Activated CD4-positive, CD25-positive, alpha-beta regulatory T cell (primary cell): ENCODE measurements at regions not wholly inside any gene's neighbourhood (a gene's known extent, or its start where the extent isn't known, plus 50 kb on each side); places are given as distances from the start of the nearest gene placed in this dataset.
"Not testable (repeated sequence)": the region's sequence is repeated elsewhere in the genome, so short reads cannot be mapped to it uniquely, and the experiment has no call there.

Source experiments
- DNase-seq, 4 experiments: peaks; one replicate each; lab custom pipeline; 2025; lab: John Stamatoyannopoulos, UW

- DNase-seq = no peak
Measured at GRCh38 chr7:114806590-114807162, 115.2 kb upstream of the MDFIC start.

- no peak for DNase-seq
Measured at GRCh38 chr7:114812570-114812969, 109.3 kb upstream of the MDFIC start.

DNA sequence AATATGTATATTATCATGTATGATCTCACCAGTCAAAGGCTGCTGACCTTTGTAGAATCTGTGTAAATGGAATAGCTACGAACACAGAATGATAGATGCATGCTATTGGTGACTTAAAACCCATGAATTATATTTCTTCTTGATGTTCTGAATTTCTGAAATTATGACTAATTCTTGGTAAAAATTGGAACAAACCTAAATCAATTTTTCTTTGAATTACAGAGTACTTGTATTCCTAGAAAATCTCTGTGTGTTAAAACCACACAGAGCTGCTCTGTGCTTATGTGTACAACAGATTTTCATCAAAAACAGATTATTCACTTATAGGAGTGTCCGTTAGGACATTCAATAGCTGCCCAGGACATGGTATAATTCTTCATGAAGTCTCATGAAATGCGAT, 108.3 kb upstream of the MDFIC start:
- DNase-seq = no peak

GRCh38 chr7:114817036-114817435, 104.9 kb upstream of the MDFIC start:
- not testable (repeated sequence) for DNase-seq

DNA sequence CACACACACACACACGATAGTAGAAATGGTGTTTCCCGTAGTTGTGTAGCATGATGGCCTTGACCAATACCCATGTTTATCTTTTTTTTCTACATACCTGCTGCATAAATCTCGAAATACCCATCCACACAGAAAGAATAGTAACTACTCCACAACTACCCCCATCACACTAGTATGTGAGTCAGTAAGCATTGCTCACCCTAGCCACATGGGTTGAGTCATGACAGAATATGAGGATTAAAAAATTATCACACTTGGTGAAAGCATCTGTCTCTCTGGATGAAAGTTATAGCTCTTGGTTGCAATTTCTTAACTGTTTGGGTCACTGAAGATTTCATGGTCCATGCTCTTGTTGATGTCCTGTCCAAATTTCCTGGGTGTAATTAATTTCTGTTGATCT, 103.4 kb upstream of the MDFIC start:
- DNase-seq = no peak

DNA sequence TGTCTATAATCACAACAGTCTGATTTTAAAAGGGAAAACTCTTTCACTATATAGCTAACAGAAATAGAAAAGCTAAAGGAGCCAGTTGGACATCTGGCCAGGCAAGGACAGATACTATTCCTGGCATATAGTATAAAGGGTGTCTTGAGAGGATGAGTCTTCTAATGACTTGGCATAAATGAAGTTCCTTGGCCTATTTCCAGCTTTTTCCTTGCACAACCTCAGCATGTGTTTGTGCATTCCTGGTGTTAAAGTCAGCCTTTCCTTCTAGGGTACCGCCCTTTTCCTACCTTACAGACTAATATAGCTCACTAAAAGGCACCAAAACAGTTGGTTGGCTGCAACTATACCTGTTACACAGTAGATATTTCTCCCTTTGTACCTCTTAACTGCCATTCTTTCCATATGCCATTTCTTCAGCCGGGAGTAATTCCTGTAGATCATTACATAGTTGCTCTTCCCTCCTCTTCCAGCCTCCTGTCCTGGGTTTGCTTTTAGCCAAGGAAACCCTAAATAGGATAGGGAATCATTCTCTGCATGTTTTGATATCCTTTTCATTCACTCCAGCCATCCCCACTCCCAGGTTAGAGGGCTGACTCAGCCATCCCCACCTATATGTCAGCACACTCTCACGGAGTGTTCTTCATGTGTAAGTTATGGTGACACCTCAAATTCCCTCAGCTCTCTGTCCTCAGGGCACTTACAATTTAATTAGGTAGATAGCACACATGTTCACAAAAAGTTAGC, 102.1 kb upstream of the MDFIC start:
- DNase-seq = no peak

GRCh38 chr7:114821030-114821900, 100.6 kb upstream of the MDFIC start:
- no peak for DNase-seq

GRCh38 chr7:114822131-114822530, 99.8 kb upstream of the MDFIC start:
- no peak for DNase-seq

DNA sequence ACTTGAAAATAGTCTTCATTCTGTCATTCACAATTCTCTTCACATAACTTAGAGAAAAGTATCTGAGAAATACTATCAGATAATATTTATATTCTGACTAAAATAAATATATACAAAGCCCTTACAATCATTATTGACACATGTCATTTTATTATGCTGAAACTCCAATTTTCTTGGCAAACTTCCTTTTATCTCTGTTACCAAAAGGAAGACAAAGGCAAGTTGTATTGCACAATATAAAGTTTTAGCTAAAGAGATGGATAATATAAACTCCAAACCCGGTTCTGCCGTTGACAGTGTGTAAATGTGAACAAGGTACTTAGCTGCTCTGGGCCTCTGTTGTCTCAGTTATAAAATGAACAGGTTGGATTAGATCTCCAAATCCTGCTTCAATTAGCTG, 99.0 kb upstream of the MDFIC start:
- DNase-seq = no peak

GRCh38 chr7:114823290-114823689, 98.6 kb upstream of the MDFIC start:
- no peak for DNase-seq

DNA sequence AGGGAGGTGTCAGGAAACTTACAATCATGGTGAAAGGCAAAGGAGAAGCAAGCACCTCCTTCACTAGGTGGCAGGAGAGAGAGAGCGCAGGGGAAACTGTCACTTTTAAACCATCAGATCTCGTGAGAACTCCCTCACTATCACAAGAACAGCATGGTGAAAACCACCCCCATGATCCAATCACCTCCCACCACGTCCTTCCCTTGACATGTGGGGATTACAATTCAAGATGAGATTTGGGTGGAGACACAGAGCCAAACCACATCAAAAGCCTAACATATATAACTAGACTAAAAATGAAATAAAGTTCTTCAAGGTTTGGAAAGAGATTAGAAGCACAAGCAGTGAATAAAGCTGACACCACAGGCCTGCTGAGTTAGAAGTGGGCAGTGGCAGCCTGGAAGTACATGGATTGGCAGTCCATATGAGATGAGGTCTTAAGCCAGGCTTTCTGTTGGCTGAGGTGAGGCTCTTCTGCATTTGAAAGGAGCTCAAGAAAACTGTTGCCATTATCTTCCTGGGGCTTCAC, 96.4 kb upstream of the MDFIC start:
- DNase-seq = peak in 1 of 4 experiments; percentile 3

DNA sequence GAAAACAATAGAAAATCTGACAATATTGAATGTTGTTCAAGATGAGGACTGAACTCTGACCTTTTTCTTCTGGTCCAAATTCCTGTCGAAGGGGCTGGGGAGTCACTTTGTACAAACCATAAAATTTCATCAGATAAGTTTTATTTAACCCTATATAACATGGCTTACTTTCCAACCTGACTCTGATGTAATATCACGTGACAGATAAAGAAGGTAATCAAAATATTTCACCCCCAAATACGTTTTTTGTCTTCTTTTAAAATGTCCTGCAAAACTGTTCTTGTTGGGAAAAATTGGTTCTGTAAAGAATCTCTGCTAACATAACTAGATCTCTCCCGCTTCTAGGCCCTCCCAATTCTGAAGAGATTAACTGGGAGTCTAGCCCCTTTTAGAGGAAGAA, 90.9 kb upstream of the MDFIC start:
- no peak for DNase-seq

DNA sequence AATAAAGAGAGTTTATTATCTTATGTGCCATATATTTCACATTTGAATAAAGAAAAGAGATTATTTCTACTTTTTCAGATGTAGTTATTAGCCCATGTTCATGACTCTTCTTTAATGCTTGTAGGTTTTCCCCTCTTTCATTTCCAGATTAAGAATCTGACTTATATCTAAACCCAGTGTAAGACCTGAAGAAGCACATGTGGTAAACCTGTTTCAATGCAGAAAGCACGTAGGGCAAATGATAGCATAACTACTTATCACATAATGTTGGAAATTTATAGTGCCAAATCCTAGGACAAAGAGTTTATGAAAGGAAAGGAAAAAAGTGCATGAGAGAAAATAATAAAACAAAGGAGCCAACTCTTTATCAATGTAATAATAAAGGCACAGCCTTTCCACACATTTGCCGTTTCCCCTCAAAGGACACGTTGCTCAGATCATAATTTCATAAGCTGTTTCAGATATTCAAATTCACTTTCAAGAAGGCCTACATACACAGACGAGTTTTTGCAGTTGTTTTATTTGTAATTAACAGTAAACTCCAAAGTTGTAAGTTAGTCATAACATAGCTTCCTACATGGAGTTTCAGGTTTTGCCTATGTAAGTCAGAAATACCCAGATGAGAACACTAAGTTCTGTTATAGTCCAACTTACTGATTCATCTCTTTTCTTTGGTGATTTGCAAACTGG, 88.8 kb upstream of the MDFIC start:
- no peak for DNase-seq

- no peak for DNase-seq
Measured at GRCh38 chr7:114835303-114835702, 86.6 kb upstream of the MDFIC start.

- no peak for DNase-seq
Measured at GRCh38 chr7:114835861-114836260, 86.0 kb upstream of the MDFIC start.

DNA sequence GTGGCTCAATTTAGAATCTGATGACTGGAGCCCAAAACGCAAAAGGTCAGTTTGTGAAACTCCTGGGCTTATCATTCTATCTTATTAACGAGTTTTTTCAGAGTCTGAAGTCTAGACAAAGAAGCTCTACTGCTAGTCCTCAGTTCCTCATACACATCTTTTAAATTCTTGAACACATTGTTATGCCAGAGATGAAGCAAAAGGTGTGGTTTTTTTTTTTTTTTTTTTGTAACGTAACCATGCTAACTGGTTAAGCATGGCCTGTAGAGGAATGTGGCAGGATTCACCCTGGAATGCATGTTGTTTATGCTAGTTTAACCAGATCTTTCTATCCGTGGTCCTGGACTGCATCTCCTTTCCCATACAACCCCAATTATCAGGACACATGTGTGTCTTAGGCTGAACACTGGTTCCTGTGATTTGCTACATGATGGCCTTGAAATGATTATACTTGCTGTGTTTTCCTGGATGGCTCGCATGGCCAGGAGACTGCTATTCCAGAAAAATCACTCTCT, 79.3 kb upstream of the MDFIC start:
- DNase-seq = no peak

DNA sequence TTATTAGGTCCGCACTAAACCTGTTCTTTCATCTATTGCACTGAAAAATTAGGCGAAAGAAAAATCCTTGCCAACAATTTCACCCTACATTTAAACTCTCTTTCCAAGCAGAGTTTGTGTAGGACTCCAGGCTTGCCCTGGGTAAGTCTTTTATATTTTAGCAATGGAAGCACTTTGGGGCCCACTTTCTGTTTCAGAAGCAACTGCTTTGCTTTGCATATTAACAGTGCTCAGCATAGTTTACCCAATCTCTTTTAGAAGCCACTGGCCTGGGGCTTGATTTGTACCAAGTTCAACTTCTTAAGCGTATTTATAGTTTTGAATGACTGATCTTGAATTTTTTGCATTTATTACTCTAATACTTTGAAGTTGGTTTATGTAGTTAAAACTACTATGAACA, 78.8 kb upstream of the MDFIC start:
- DNase-seq = no peak

- no peak for DNase-seq
Measured at GRCh38 chr7:114851406-114852061, 70.4 kb upstream of the MDFIC start.

DNA sequence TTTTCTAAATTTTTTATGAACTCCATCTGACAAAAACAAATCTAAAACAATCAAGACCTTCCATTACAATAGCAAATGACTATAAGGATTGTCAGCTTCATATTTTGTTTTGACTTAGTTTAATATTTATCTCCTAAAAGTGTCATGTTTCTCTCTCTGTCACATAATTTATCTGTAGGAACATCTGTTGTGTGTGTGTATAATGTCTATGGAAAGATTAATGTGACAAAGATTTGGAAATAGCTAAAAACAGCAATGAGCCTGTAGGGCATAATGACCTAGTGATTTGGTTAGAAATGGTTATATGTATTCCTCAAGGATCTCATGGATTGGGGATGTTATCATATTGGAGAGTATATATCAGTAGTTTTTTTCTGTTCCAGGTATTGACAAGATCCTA, 69.6 kb upstream of the MDFIC start:
- DNase-seq = no peak

- no peak for DNase-seq
Measured at GRCh38 chr7:114853189-114853588, 68.7 kb upstream of the MDFIC start.

- DNase-seq = no peak
Measured at GRCh38 chr7:114854369-114854768, 67.5 kb upstream of the MDFIC start.
